NCI-H1417 (cell line): ENCODE measurements at regions not wholly inside any gene's neighbourhood (a gene's known extent, or its start where the extent isn't known, plus 50 kb on each side); places are given as distances from the start of the nearest gene placed in this dataset.
"Not testable (repeated sequence)": the region's sequence is repeated elsewhere in the genome, so short reads cannot be mapped to it uniquely, and the experiment has no call there.

Source experiments
- DNase-seq, 3 experiments: peaks; one replicate each; lab custom pipeline; 2025; lab: John Stamatoyannopoulos, UW

DNA sequence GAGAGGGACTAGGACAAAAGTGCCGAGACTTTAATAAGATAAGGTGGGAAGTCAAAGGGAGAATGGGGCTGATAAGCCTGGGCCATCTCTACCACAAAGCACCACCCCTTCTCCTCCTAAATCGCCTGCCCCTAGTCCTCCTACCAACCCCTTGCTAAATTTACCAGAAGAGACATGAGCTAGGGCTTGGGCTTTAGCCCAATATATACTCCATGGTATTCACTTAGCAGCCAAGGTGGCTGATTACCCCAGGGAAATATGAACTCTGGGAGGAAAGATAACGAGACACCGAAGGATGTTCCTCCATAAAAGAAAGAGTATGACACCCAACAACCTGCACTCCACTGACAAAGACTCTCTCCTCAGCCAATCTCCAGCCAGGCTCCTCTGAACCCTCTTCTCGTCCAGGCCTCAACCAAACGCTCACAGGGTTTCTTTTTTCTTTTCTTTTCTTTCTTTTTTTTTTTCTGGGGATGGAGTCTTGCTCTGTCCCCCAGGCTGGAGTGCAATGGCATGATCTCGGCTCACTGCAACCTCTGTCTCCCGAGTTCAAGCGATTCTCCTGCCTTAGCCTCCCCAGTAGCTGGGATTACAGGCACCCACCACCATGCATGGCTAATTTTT lies 610.2 kb downstream of the UQCRFS1 start:
- no peak for DNase-seq

DNA sequence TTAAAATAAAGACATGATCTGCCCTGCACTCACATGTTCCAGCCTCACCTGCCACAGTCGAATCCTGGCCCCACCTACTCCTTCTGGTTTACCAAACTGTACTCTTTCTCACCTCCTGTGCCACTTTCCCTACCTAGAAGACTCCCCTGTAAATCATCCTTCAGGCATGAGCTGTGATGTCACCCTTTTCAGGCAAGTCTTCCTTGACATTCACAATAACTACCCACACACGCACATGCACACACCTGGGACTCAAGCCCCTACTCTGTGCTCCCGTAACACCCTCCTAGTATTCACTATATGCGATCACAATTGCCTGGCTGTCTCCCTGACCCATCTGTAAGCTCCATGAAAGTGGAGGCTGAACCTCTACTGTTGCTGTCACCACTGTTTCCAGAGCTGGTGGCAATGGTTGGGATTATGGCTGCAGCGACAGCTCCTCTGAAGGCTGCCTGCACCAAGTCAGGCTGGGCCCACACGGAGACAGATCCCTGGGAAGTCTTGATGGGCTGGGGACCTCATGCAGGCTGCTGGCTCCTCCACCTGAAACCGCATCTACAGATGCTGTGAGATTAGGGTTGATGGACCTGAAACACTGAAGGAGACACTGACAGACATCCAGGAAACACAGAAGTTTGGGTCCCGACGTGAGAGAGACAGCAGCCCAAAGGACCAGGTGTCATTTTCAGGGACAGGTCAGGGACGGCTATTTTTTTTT lies 611.1 kb downstream of the UQCRFS1 start:
- no peak for DNase-seq

DNA sequence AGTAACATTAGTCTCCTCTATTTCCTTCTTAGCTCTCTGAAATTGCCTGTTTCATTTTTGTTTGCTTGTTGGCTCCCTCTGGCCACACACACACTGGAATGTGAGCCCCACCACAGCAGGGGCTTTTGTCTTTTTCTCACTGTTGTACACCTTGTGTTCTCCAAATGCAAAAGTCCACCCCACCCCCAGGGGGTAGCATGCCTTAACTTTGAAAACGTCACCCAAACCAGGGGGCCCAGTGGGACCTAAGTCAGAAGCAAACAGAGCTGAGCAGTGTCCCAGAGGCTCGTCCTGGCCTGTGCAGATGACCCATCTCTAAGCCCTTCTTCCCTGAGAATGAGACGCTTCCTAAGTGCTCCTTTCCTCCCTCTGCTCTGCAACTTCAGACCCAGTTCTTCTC lies 614.1 kb downstream of the UQCRFS1 start:
- DNase-seq: no peak

DNA sequence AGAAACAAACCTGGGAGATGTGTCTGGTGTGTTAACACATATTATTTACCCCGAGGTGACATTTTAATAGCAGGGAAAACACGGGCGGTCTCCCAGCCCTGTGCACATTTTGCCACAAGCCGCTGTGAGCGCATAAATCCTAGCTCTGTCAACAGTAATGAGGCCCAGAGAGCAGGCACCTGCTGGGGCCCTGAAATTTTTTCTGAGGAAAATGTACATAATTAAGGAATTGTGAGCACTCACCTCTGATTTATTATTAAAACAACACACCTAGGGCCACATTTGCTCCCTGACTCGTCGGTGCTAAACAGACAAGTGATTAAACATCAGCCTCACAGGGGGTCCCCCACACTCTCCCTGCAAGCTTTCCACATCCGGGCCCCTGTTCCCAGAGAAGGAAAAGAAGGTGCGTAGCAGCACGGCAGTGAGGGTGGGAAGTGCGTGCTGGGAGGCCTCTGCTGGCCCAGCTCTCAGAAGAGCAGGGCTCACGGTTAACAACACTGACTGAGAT lies 616.3 kb downstream of the UQCRFS1 start:
- peak in 2 of 3 experiments; percentile 70 to 92 for DNase-seq

DNA sequence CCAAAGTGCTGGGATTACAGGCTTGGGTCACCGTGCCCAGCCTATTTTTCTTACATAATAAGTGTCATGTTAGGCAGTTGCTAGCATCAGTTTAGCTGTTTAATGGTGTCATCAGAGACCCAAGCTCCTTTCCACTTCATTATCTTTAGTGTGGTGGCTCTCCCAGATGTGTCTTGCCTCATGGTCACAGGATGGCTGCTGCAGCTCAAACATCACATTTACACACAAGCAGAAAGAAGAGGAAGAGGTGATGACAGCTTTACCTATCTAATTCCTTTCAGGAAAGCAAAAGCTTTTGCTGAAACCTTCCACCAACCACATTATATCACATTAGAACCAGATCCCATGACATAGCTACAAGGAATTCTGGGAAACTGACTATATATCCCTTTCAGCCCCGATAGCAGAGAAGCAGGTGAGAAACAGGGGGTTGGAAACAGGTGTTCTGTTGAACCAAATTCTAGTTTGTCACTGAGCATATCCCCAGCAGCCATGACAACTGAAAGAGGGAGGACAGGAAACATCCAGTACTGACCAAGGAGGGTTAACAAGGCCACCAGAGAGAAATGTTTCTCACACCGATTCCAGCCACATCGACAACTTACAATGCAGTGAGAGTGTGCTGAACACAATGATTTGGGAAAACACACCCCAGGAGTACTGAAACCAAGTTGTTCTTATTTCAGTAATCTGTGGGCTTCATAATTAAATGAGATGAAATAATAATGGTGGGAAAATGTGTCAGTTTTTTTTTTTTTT lies 617.0 kb downstream of the UQCRFS1 start:
- DNase-seq: peak in 2 of 3 experiments; percentile 42 to 79

DNA sequence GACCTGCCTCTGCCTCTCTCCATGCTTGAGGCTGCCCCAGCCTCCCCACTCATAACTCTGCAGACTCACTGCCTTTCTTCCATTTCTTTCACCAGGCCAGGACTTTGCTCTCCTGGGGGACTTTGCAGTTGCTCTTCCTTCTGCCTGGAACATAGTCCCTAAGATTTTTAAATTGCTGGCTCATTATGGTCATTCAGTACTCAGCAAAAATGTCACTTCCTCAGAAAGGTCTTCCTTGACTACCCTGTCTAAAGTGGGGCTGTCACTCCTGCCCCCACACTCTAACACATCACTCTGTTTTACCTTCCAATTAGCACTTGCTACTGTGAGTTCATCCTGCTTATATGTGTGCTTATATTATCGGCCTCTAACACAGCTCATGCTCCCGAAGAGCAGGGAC lies 618.2 kb downstream of the UQCRFS1 start:
- DNase-seq: no peak

DNA sequence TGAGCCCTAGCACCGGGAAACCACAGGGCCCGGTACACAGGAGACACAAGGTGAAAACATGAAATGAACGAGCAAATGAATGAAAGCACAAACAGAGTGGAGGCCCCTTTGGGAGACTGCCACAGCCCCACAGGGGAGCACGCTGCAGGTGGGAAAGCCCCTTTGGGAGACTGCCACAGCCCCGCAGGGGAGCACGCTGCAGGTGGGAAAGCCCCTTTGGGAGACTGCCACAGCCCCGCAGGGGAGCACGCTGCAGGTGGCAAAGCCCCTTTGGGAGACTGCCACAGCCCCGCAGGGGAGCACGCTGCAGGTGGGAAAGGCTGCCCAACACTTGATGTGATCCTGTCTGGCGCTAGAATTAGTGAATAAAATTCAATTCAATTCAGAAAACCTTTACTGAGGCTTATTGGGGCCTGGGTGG lies 623.0 kb downstream of the UQCRFS1 start:
- DNase-seq: peak in 2 of 3 experiments; percentile 14 to 15

DNA sequence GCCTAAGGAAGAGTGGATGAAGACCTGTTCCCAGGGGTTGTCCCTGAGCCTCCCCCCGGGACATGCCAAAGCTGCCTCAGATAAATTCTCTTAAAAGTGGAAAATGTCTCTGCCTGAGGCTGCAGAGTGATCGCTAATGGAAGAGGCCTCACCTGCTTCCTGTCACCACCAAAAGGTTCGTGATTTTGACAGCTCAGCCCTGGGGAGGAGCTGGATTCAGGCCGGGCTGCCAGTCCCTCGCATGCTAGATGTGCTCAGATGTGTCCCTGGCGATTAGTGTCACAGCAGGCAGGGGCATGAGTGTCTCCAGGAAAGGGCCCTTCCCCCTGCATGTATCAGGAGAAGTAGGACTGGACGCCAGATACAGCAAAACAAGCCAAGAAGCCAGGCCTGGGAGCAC lies 626.5 kb downstream of the UQCRFS1 start:
- peak in 2 of 3 experiments; percentile 9 to 43 for DNase-seq

DNA sequence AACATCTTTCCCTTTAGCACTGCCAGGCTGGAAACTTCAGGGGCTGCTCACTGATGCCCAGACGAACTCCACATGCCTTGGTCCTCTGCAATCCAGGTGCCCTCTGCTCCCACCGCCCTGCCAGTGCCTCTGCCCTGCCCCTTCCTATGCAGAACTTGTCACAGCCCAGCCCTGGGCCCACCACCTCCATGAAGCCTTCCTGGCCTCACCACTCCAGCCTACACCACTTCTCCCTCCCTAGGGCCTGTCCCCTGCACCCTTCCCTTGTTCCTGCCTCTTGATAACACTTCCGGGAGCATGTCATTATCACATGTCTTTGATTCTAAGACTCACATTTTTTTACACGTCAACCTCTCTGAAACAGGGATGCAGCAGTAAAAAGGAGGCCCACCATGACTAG lies 627.2 kb downstream of the UQCRFS1 start:
- no peak for DNase-seq

DNA sequence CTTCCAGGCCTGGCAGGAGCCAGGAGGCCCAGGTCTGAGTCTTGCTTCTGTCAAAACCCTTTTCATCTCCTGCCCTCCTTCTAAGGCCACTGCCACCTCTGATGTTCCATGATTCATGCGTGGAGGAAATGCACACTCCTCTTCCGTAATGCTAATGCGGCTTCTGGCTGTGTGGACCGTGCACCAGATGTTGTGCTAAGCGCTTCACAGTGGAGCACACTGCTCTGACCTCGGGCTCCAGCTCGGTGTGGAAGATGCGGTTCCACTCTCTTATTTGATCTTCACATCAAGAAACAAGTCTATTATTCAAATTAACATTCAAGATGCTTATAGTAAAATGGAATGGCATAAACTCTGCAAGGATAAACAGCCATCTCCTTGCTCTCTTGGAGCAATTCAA lies 629.2 kb downstream of the UQCRFS1 start:
- no peak for DNase-seq

DNA sequence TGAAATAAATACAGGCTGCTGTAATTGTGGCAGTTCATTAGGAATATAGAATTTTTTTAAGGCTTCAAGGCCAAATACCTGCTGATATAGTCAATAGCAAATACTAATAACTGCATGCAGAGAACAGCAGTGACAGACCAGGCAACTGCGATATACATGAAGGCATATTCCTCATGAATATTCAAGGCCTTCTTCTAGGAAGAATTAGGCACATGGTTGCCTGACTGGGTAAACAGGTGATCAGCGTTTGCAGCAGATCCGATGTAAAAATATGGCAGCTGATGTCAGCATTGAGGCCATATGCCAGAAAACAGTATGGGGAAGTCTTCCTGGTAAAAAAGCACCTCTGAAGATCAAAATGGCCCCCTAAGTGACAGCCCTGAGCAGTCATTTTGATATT lies 629.7 kb downstream of the UQCRFS1 start:
- DNase-seq: no peak

DNA sequence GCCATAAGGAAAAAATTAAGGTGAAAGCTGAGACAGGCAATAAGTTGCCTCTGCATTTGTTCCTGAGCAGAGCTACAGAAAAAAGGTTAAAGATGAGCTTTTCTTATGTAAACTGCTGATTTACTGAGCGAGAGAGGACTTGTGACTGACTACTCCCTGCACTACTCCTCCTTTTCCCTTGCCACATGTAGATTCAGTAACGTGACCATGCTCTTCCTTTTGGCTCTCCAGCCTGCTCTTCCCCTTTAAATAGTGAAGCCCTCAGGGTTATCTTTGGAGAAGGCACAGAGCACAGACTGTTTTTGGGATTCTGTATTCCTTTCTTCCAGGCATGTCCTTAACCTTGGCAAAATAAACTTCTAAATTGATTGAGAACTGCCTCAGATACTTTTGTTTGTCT lies 630.2 kb downstream of the UQCRFS1 start:
- no peak for DNase-seq

DNA sequence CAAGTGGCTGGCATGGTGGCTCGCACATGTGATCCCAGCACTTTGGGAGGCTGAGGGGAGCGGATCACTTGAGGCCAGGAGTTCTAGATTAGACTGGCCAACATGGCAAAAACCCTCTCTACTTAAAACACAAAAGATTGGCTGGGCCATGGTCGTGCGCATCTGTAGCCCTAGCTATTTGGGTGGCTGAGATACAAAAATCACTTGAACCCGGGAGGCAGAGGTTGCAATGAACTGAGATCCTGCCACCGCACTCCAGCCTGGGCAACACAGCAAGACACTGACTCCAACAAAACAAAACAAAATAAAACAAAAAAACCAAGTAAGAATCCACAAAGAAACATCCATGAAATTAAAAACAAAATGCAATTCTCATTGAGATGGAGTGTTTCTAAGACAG lies 630.6 kb downstream of the UQCRFS1 start:
- DNase-seq: no peak

DNA sequence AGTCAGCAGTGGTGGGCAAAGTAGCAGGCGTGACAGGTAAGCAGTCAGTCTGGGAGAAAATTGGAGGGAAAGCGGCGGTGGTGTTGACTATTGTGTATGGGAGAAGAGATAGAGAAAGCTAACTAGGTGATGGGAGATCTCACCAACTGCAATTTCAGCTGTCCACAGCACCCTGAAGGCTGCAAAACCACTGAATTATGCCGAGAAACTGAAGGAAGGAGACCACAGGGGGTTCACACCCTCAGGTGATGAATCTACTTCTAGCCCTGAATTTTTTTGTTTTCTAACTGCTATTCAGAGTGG lies 631.5 kb downstream of the UQCRFS1 start:
- DNase-seq: no peak

DNA sequence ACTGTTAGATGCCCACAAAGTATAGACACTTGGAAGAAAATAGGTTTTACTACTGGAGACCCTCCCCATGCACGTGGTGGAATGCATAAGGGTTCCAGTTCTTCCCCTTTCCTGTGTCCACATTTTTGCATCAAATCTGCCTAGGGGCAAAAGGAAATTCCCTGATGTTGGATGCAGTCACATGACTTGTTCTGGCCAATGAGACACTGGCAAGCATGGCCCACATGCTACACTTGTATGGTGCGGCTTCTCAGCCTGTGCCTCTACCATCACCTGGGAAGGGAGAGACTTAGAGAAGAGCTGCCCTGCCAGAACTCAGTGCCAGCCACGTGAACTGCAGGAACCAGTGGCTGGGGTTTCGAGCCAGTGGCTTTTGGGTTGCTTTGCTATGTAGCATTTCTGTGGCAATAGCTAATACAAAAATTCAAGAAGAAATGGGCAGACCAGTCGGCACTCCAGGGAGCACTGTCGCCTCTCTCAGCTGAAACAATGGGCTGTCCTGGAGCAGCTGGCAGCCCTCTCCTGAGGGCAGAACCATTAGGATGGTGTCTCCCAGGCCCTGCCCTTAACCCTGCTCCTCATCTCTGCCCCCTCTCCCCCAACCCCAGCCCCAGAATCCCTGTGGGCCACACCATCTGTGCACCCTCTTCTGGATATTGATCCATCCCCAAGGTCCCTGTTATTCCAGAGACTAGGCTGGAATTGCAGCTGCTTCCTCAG lies 634.0 kb downstream of the UQCRFS1 start:
- no peak for DNase-seq

DNA sequence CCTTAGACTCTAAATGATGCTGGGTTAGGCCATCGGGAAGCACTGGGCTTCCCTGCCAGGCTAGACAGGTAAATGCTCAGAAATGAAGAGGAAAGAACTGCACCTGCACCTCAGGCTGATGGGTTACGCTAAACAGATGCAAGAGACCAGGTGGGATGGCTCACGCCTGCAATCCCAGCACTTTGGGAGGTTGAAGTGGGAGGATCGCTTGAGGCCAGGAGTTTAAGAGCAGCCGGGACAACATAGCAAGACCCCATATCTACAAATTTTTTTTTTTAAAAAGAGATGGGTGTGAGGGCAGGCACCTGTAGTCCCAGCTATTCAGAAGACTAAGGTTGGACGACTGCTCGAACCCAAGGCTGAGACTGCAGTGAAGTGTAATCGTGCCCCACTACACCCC lies 634.7 kb downstream of the UQCRFS1 start:
- DNase-seq: no peak

DNA sequence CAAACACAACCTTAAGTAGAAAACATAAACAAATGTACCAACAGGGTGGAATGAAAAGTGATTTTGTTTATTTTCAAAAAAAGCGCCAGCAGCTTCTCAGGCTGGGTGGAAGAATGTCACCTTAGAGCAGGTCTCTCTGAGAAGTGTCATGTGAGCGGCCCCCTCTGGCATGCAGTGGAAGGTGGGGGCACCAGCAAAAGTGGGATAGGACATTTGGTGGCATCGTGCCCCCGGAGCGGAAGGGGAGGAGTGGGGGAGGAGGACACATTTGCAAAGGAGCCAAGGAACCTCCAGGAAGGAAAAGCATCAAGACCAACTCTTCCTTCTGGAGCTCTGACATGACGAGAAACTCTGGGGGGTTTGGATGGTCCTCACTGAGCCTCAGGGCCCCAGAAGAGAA lies 635.3 kb downstream of the UQCRFS1 start:
- DNase-seq: no peak

DNA sequence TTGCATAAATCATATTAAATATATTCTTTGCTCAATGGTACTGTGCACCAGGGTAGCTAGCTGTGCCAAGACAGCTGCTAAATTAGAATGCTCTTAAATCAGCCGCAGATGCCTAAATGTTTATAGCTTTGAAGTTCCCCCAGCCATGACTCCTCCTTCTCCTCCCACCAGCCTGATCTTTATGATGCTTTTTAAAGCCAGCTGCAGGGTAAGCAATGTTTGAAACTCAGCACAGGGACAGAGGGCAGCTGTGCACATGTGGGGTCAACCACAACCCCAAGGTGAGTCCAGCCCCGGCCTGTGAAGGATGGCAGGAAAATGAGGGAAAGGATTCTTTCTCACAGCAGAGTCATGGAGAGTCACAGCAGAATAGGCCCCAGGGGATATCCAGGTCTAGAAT lies 635.7 kb downstream of the UQCRFS1 start:
- no peak for DNase-seq

DNA sequence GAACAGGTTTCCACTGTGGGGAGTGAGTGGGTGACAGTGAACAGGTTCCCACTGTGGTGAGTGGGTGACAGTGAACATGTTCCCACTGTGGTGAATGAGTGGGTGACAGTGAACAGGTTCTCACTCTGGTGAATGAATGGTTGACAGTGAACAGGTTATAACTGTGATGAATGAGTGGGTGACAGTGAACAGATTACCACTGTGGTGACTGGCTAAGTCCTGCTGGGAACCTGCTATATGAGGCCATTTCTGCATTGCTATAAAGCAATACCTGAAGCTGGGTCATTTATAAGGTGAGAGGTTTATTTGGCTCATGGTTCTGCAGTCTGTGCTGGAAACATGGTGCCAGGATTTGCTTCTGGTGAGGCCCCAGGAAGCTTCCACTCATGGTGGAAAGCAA lies 637.1 kb downstream of the UQCRFS1 start:
- no peak for DNase-seq

DNA sequence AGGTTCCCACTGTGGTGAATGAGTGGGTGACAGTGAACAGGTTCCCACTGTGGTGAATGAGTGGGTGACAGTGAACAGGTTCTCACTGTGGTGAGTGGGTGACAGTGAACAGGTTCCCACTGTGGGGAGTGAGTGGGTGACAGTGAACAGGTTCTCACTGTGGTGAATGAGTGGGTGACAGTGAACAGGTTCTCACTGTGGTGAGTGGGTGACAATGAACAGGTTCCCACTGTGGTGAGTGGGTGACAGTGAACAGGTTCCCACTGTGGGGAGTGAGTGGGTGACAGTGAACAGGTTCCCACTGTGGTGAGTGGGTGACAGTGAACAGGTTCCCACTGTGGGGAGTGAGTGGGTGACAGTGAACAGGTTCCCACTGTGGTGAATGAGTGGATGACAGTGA lies 637.6 kb downstream of the UQCRFS1 start:
- DNase-seq: not testable (repeated sequence)

DNA sequence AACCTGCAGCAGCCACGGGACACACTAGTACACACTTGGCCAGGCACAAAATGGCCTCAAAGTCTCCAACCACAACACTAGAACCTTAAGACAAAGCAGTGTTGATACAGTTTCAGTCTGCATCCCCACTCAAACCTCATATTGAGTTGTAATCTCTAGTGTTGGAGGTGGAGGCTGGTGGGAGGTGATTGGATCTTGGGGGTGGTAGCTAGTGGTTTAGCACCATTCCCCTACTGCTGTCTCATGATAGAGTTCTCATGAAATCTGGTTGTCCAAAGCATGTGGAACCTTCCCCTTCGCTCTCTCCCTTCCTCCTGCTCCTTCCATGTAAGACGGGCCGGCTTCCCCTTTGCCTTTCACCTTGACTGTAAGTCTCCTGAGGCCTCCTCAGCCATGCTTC lies 638.7 kb downstream of the UQCRFS1 start:
- no peak for DNase-seq
